RPMI8226 (cell line): ENCODE measurements at regions not wholly inside any gene's neighbourhood (a gene's known extent, or its start where the extent isn't known, plus 50 kb on each side); places are given as distances from the start of the nearest gene placed in this dataset.

Source experiments
- DNase-seq: peaks from one replicate; pipeline ENCODE4 v3.0.0-alpha.2; 2015

- no peak for DNase-seq
Observed at GRCh38 chrX:11953615-11954014, 184.7 kb upstream of the FRMPD4 start.

GRCh38 chrX:11954176-11954575 lies 184.1 kb upstream of the FRMPD4 start:
- no peak for DNase-seq

GRCh38 chrX:11960031-11960430 lies 178.2 kb upstream of the FRMPD4 start:
- no peak for DNase-seq

- DNase-seq = no peak
Observed at GRCh38 chrX:11965436-11965835, 172.8 kb upstream of the FRMPD4 start.

GRCh38 chrX:11967986-11968869 lies 170.0 kb upstream of the FRMPD4 start:
- DNase-seq = no peak

- no peak for DNase-seq
Observed at GRCh38 chrX:11968991-11969390, 169.3 kb upstream of the FRMPD4 start.

GRCh38 chrX:11970578-11971359 lies 167.5 kb upstream of the FRMPD4 start:
- DNase-seq = no peak

- DNase-seq = no peak
Observed at GRCh38 chrX:11976663-11977062, 161.6 kb upstream of the FRMPD4 start.

GRCh38 chrX:11992271-11992670 lies 146.0 kb upstream of the FRMPD4 start:
- DNase-seq = no peak

- DNase-seq = no peak
Observed at GRCh38 chrX:11995146-11995545, 143.1 kb upstream of the FRMPD4 start.

- DNase-seq = no peak
Observed at GRCh38 chrX:11996810-11997209, 141.5 kb upstream of the FRMPD4 start.

- no peak for DNase-seq
Observed at GRCh38 chrX:11998944-11999343, 139.3 kb upstream of the FRMPD4 start.

- DNase-seq = no peak
Observed at GRCh38 chrX:12002876-12003275, 135.4 kb upstream of the FRMPD4 start.

- DNase-seq = peak; percentile 20
Observed at GRCh38 chrX:12007881-12008280, 130.4 kb upstream of the FRMPD4 start.

GRCh38 chrX:12010436-12010835 lies 127.8 kb upstream of the FRMPD4 start:
- DNase-seq = no peak

GRCh38 chrX:12011075-12011474 lies 127.2 kb upstream of the FRMPD4 start:
- no peak for DNase-seq

GRCh38 chrX:12013211-12013618 lies 125.1 kb upstream of the FRMPD4 start:
- DNase-seq = no peak

- no peak for DNase-seq
Observed at GRCh38 chrX:12021698-12022097, 116.6 kb upstream of the FRMPD4 start.

GRCh38 chrX:12026481-12026880 lies 111.8 kb upstream of the FRMPD4 start:
- DNase-seq = no peak

- DNase-seq = no peak
Observed at GRCh38 chrX:12032082-12032481, 106.2 kb upstream of the FRMPD4 start.

GRCh38 chrX:12034741-12035140 lies 103.5 kb upstream of the FRMPD4 start:
- DNase-seq = no peak

- no peak for DNase-seq
Observed at GRCh38 chrX:12042615-12043014, 95.7 kb upstream of the FRMPD4 start.

GRCh38 chrX:12052109-12052508 lies 86.2 kb upstream of the FRMPD4 start:
- no peak for DNase-seq

GRCh38 chrX:12058087-12058486 lies 80.2 kb upstream of the FRMPD4 start:
- no peak for DNase-seq
